Activated CD4-positive, alpha-beta T cell treated with anti-CD3 and anti-CD28 coated beads, Interleukin-2, Interleukin-6, amounts not matched to agents 100 ng/mL and 50 ng/mL, durations not matched to agents 16 hours and 8 hours (primary cell): ENCODE measurements at regions not wholly inside any gene's neighbourhood (a gene's known extent, or its start where the extent isn't known, plus 50 kb on each side); places are given as distances from the start of the nearest gene placed in this dataset.

Experiments
- DNase-seq: peaks from one replicate; pipeline ENCODE4 v3.0.0-alpha.2; 2020

DNA sequence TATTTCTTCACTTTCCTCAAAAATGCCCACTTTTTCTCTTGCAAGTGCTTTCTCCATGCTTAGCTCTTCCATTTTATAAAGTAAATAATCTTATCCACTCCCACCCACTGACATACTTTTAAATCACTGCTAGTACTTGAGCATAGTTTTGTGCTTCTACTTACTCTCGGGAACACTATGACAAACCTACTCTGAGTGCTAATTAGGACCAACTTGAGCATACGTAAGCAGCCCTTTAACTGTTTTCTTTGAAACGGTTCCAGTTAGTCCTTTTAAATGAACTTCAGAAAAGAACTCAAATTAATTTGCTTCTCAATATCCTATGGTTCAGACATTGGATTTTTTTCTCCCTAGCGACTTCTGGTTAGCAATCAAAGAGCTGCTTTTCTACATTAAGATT lies 280.0 kb upstream of the SOX2 start:
- no peak for DNase-seq

DNA sequence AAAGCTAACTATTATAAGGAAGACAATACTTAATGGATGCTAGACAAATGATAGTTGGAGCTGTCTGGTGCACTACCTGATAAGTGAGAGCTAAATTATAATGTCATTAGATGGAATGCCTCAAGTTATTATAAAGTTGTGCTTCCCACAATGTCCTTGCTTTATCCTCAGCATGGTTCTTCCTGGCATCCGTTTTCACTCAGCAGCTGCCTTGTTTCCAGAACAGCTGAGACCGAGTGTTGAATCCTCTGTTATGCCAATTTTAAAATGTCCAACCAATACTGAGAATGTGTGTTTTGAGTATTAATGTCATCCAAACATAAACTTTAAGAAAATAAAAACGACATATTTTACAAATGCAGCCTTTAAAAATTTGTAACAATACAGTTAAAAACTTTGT lies 286.7 kb upstream of the SOX2 start:
- no peak for DNase-seq

DNA sequence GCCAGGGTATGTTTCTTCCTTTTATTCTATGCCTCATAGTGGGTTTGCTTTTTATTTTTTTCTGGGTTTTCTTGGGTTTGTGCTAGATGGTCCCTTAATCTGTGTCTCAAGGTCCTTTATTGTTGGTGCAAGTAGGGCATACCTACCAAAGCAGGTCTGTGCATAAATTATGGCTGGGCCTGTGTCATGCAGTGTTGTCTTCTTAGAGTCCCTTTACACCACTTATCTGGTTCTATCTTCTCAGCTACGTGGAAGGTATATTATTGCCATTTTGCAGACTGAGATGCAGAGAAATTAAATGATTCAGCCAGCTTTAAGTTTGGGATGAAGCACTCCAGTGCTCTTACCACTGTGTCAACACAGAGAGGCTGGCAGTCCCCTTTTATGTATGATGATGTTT lies 293.5 kb upstream of the SOX2 start:
- no peak for DNase-seq

DNA sequence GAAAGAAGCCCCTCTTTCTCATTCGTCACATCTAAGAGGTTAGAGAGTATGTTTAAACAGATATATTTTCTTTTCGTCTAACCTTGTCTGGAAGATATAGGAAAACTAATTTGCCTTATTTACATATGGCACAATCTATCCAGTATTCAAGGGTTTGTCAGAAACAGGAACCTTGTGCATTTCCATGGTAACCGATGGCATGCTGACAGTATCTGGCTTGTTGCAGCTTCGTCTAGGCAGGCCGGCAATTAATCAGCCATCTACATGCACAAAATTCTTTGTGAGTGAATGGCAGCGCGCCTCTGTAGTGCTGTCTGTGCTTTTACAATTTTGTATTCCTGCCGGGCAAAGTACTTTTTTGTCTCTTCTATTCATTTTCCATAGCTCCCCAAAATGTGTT lies 294.0 kb upstream of the SOX2 start:
- DNase-seq, result no peak

- no peak for DNase-seq
Observed at GRCh38 chr3:181410870-181411269, 300.9 kb upstream of the SOX2 start.

DNA sequence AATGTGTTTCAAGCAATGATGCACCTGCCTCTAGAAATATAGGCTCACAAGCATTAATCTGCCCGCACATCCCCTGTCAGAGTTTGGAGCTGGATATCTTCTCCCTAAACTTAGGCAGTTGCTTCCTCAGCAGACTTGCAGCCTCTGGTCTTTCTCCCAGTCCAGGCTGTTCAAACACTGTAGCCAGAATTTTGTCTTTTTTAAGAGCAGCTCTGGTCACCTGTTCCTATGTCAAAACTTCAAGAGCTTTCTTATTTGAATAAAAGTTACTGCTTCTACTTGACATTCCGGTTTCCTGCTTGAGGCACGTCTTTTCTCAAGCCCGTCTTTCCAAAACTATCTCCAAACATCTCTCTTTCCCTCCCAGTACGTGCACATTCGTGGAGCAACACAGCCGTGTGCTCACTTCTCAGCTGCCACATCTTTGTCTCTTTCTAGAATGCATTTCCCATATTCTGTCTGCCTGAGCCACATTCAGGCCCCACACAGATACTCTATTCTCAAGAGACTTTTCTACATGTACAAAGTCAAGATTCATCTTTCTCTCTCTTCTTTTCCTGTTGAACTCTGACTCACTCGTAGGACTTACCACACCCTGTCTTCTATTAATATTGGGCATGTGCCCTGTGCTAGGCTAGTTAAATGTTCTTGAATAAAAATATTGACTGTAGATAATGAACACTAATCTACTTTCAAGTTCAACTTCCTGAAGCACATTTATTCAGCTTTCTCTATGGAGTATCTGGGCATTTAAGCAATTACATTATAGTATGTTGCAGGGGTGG lies 307.7 kb upstream of the SOX2 start:
- DNase-seq, result no peak

GRCh38 chr3:181402347-181402746 lies 309.4 kb upstream of the SOX2 start:
- DNase-seq, result no peak

GRCh38 chr3:181384970-181385369 lies 326.8 kb upstream of the SOX2 start:
- no peak for DNase-seq

- DNase-seq, result no peak
Observed at GRCh38 chr3:181383760-181384159, 328.0 kb upstream of the SOX2 start.

GRCh38 chr3:181383201-181383600 lies 328.5 kb upstream of the SOX2 start:
- DNase-seq, result no peak

- no peak for DNase-seq
Observed at GRCh38 chr3:181382656-181383055, 329.1 kb upstream of the SOX2 start.

GRCh38 chr3:181379278-181379677 lies 332.4 kb upstream of the SOX2 start:
- DNase-seq, result no peak

DNA sequence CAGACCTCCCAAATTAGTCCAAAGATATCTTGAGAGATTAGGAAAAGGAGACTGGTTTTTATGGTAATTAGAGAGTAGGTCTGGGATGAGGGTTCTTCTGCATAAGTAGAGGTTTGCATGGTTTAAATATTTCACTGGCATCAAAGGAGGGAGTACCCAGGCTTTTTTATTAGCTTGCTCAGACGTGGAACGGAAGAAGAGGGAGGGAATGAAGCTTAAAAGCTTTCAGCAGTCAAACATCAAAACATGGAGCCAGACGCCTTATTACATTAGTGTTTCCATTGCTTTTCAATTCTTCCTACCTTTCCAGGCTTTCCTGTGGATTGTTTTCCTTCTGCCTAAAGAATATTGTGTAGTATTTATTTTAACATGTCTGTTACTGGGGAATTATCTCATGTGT lies 342.1 kb upstream of the SOX2 start:
- no peak for DNase-seq

DNA sequence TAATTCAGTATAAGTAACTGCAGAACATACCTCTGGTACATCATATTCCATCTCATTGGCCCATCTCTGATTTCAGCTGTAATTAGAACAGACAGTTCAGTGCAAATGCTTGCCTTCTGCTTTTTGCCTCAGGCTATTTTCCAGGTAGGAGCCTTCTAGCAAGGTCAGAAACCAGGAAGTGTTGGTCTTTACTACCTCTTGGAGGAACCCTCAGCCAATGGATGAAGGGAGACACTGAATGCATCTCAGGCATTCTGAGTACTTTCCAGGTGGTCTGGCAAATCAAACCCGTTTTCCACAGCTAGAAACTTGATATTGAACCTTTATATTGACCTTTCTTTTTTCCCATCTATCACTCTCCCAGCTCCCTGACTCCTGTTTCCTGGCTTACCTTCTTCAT lies 348.5 kb upstream of the SOX2 start:
- no peak for DNase-seq

DNA sequence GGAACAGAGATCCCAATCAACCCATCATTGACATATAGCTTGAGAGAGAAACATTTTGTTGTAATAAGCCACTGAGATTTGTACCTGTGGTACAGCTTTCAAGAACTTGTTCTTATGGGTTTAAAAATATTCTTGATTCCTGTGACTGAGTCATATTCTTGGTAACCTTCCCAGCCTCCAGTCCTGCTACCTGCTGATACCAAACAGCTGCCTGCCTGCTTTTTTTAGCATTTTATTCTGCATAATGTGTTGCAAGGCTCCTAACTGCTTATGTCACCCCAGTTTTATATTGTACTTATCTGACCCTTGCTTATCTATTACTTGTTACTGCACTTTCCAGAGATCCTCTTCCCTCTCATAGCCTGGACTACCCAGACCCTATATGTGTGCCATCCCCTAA lies 349.3 kb upstream of the SOX2 start:
- no peak for DNase-seq

GRCh38 chr3:181358562-181358961 lies 353.2 kb upstream of the SOX2 start:
- DNase-seq, result peak; percentile 55

DNA sequence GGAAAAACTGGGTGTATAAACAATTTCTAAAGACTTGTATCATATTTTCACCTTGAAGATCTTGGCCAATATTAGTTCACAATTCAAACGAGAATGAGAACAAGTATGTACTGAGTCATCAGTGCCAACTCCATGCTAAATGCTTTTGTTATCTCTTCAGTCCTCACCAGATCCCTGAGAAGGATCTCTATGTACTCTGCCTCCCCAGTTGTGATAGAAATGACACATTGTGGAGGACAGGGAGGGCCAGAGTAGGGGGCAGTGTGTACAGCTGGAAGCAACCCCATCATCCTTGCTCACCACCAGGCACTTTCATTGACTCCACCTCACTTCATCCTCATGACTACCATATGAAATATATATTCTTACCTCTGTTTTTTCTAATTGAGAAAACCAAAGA lies 353.7 kb upstream of the SOX2 start:
- no peak for DNase-seq

- DNase-seq, result no peak
Observed at GRCh38 chr3:181354140-181354539, 357.6 kb upstream of the SOX2 start.

- no peak for DNase-seq
Observed at GRCh38 chr3:181344331-181344730, 354.8 kb upstream of the DNAJC19 start.

DNA sequence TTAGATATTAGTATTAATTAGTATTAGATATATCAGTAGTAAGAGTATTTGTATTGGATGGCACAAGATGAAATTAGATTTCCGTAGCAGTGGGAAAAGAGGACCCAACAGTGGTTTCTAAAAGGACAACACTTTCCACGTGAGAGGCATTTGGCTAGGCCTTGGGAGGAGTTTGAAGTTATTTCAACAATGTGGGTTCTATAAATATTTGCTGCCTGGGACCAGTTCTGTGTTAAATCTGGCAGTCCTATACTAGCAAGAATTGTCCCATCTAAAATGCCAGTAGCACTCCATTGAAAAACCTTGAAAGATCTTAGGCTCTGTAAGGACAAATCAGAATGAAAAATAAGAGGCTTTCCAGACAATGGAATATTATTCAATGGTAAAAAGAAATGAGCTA lies 347.1 kb upstream of the DNAJC19 start:
- no peak for DNase-seq

DNA sequence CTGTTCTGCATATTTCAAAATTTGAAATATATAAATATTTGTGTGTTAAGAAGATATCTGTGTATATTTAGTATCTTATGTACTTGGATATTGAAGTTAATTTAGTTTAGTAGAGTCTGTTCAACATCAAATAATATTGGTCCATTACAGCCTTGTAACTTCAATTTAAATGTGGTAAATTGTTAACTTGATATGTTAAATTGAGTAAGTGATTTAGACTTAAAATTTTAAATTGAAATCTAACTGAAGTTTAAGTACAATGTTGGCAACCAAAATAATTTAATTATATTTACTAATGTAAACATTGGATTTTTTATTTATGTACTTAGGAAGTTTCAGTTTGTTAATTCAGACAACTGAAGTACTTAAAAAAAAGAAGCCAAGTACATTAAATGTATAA lies 343.9 kb upstream of the DNAJC19 start:
- DNase-seq, result no peak

GRCh38 chr3:181330821-181331563 lies 341.5 kb upstream of the DNAJC19 start:
- DNase-seq, result no peak

- no peak for DNase-seq
Observed at GRCh38 chr3:181330257-181330656, 340.7 kb upstream of the DNAJC19 start.

DNA sequence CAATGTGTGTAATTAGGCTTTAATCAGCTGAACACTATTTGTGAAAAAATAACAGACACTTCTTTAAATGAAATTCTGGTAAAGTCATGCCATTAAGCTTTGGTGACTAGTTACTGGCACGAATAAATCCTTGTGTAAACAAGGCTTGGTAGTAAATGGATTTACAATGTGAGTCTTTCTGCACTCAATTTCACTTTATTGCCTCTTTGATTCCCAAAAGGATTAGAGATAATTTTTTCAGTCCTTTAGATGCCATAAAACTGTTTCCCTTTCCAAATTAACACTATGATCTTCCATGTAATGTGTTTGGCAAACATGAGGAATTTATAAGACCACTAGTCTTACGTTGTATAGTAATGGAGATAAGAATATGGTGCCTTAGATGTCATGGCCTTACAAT lies 339.5 kb upstream of the DNAJC19 start:
- no peak for DNase-seq

DNA sequence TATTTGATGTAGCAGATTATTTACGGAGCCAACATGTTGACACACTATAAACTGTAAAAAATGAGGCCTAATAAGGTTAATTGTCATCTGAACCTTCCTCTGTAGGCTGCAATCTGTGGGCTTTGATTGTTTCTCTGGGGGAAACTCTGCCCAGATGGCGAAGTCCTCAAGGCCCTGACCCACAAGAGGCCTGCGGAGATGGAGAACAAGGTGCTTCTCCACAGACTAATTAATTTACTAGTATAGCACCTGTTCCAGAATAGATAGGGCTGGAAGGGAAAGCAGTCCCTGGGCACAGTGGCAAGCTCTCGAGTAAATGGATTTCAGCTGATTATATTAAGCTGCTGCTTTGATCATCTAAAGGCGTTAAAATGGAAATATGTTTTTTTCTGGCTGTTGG lies 338.8 kb upstream of the DNAJC19 start:
- DNase-seq, result no peak
